H9 (cell line): ENCODE measurements at regions not wholly inside any gene's neighbourhood (a gene's known extent, or its start where the extent isn't known, plus 50 kb on each side); places are given as distances from the start of the nearest gene placed in this dataset.

Experiments
- DNase-seq: peaks from one replicate; pipeline ENCODE4 v3.0.0-alpha.2; 2017
- H2AFZ ChIP-seq: one replicate; pipeline ENCODE4 v1.6.1; 2013; ENCODE audit warnings: mild to moderate bottlenecking, low read length, control low read depth, moderate library complexity
- H2AK5ac ChIP-seq: 2 replicates; pipeline ENCODE4 v1.6.1; 2013; ENCODE audit warnings: low read length, control low read depth, mixed read lengths; ENCODE audit not compliant: insufficient read length
- H2BK120ac ChIP-seq: one replicate; pipeline ENCODE4 v1.6.1; 2013; ENCODE audit warnings: low read depth, mild to moderate bottlenecking, low read length, control low read depth, inconsistent platforms; ENCODE audit not compliant: poor library complexity, severe bottlenecking
- H2BK12ac ChIP-seq: 2 replicates; pipeline ENCODE4 v1.6.1; 2013; ENCODE audit warnings: low read length, control low read depth, mixed read lengths, low read depth; ENCODE audit not compliant: insufficient read length
- H2BK15ac ChIP-seq: 2 replicates; pipeline ENCODE4 v1.6.1; 2013; ENCODE audit warnings: low read depth, low read length, control low read depth
- H2BK20ac ChIP-seq: one replicate; pipeline ENCODE4 v1.6.1; 2013; ENCODE audit warnings: low read depth, mild to moderate bottlenecking, low read length, control low read depth, inconsistent platforms; ENCODE audit not compliant: poor library complexity, severe bottlenecking
- H2BK5ac ChIP-seq: 2 replicates; pipeline ENCODE4 v1.6.1; 2013; ENCODE audit warnings: low read length, control low read depth, mixed read lengths; ENCODE audit not compliant: insufficient read length
- H3K14ac ChIP-seq: 2 replicates; pipeline ENCODE4 v1.6.1; 2013; ENCODE audit warnings: low read length, control low read depth; ENCODE audit not compliant: insufficient read depth
- H3K18ac ChIP-seq: 2 replicates; pipeline ENCODE4 v1.6.1; 2013; ENCODE audit warnings: low read depth, mild to moderate bottlenecking, mixed read lengths, low read length, control low read depth; ENCODE audit not compliant: insufficient read length
- H3K23ac ChIP-seq: 2 replicates; pipeline ENCODE4 v1.6.1; 2013; ENCODE audit warnings: low read length, control low read depth, mixed read lengths, low read depth; ENCODE audit not compliant: insufficient read length
- H3K23me2 ChIP-seq: 2 replicates; pipeline ENCODE4 v1.6.1; 2013; ENCODE audit warnings: low read depth, mild to moderate bottlenecking, mixed read lengths, low read length, control low read depth; ENCODE audit not compliant: insufficient read length, poor library complexity, severe bottlenecking
- H3K27ac ChIP-seq: 2 replicates; pipeline ENCODE4 v1.5.1; 2013; ENCODE audit warnings: low read length, control low read depth, mixed read lengths, low read depth; ENCODE audit not compliant: insufficient read length
- H3K27me3 ChIP-seq: 2 replicates; pipeline ENCODE4 v1.6.1; 2013; ENCODE audit warnings: low read length, control low read depth, inconsistent platforms; ENCODE audit not compliant: insufficient read depth
- H3K4ac ChIP-seq: 2 replicates; pipeline ENCODE4 v1.6.1; 2013; ENCODE audit warnings: low read depth, mild to moderate bottlenecking, control low read depth, inconsistent platforms, low read length, moderate library complexity
- H3K4me1 ChIP-seq: 2 replicates; pipeline ENCODE4 v1.6.1; 2013; ENCODE audit warnings: low read length, control low read depth, inconsistent platforms; ENCODE audit not compliant: insufficient read depth
- H3K4me2 ChIP-seq: 2 replicates; pipeline ENCODE4 v1.6.1; 2013; ENCODE audit warnings: low read length, control low read depth, mixed read lengths; ENCODE audit not compliant: insufficient read length, insufficient read depth
- H3K56ac ChIP-seq: 2 replicates; pipeline ENCODE4 v1.6.1; 2013; ENCODE audit warnings: low read depth, mild to moderate bottlenecking, mixed read lengths, low read length, control low read depth; ENCODE audit not compliant: insufficient read length
- H3K79me1 ChIP-seq: 2 replicates; pipeline ENCODE4 v1.6.1; 2013; ENCODE audit warnings: low read depth, mild to moderate bottlenecking, moderate library complexity, low read length, control low read depth, inconsistent platforms; ENCODE audit not compliant: insufficient read depth, poor library complexity, severe bottlenecking
- H3K79me2 ChIP-seq: 2 replicates; pipeline ENCODE4 v1.6.1; 2013; ENCODE audit warnings: low read length, control low read depth, inconsistent platforms; ENCODE audit not compliant: insufficient read depth
- H3K9ac ChIP-seq: 2 replicates; pipeline ENCODE4 v1.6.1; 2013; ENCODE audit warnings: low read length, control low read depth, mixed read lengths; ENCODE audit not compliant: insufficient read length; ENCODE audit errors: extremely low read depth
- H3K9me3 ChIP-seq: one replicate; pipeline ENCODE4 v1.6.1; 2013; ENCODE audit warnings: low read depth, low read length, inconsistent platforms; ENCODE audit not compliant: control insufficient read depth
- H3T11ph ChIP-seq: one replicate; pipeline ENCODE4 v1.6.1; 2013; ENCODE audit warnings: mild to moderate bottlenecking, low read length, control low read depth, inconsistent platforms
- H4K20me1 ChIP-seq: one replicate; pipeline ENCODE4 v1.6.1; 2013; ENCODE audit not compliant: control insufficient read depth, insufficient read length, insufficient read depth
- H4K5ac ChIP-seq: 2 replicates; pipeline ENCODE4 v1.6.1; 2013; ENCODE audit warnings: low read depth, mild to moderate bottlenecking, mixed read lengths, low read length, control low read depth; ENCODE audit not compliant: insufficient read length
- H4K8ac ChIP-seq: replicated peaks from 2 replicates; pipeline ENCODE4 v1.6.1; 2013; ENCODE audit warnings: low read length, control low read depth, mixed read lengths, low read depth; ENCODE audit not compliant: insufficient read length
- H4K91ac ChIP-seq: 2 replicates; pipeline ENCODE4 v1.6.1; 2013; ENCODE audit warnings: low read depth, mild to moderate bottlenecking, moderate library complexity, mixed read lengths, low read length, control low read depth; ENCODE audit not compliant: insufficient read length
- H3K27ac Mint-ChIP-seq, 3 experiments: 2 replicates in 2 of 3; 3 replicates in 1 of 3; pipeline ENCODE4 v1.8.0; 2020 to 2021; ENCODE audit warnings: mixed read lengths in 3 of 3, mild to moderate bottlenecking in 1 of 3, moderate library complexity in 1 of 3
- H3K27me3 Mint-ChIP-seq: 2 replicates; pipeline ENCODE4 v1.8.0; 2021; ENCODE audit warnings: low read depth, mild to moderate bottlenecking, moderate library complexity, mixed read lengths
- H3K36me3 Mint-ChIP-seq, 3 experiments: 2 replicates in 2 of 3; 3 replicates in 1 of 3; pipeline ENCODE4 v1.8.0; 2020 to 2021; ENCODE audit warnings: low read depth in 3 of 3, mixed read lengths in 3 of 3; ENCODE audit not compliant: insufficient read depth in 1 of 3
- H3K4me1 Mint-ChIP-seq, 2 experiments: 2 replicates each; pipeline ENCODE4 v1.8.0; 2020; ENCODE audit warnings: mixed read lengths in 2 of 2
- H3K4me3 Mint-ChIP-seq, 2 experiments: 2 replicates in 1 of 2; 3 replicates in 1 of 2; pipeline ENCODE4 v1.8.0; 2020 to 2021; ENCODE audit warnings: mild to moderate bottlenecking in 2 of 2, mixed read lengths in 2 of 2, moderate library complexity in 1 of 2
- H3K9me3 Mint-ChIP-seq, 2 experiments: 2 replicates in 1 of 2; 3 replicates in 1 of 2; pipeline ENCODE4 v1.8.0; 2020; ENCODE audit warnings: mild to moderate bottlenecking in 2 of 2, mixed read lengths in 2 of 2, moderate library complexity in 1 of 2
- CTCF ChIP-seq: fragments of 200-600 bp; sonication (generic); conservative IDR thresholded peaks from 3 replicates; pipeline ENCODE4 v1.8.0; 2021; ENCODE audit warnings: antibody characterized with exemption, mild to moderate bottlenecking
- WGBS: extraction: QIAGEN DNeasy Blood & Tissue Kit; methylation state at CpG from one replicate; pipeline ENCODE4 v1.1.7; 2013; ENCODE audit warnings: missing lambda C conversion rate, low lambda C conversion rate, mixed read lengths; ENCODE audit not compliant: insufficient read length; ENCODE audit errors: extremely low coverage; 5-methylcytosine and 5-hydroxymethylcytosine counted together

DNA sequence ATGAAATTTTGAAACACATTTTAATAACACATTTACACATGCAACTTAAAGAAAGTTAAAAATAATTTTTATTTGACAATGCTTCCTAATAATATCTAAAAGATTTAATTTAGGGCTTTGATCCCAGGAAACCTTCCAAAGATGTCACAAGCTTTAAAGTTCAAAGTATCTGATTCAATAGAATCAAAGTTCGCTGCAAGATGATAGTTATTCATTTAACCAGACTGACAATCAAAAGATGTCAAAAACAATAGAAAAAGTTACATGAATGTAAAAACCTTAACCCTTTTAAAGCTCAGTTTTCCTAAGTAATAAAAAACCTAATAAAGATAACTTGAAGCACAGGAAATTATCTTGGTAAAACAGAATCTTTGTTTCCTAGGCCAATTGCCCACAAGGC lies 67.7 kb downstream of the SDR9C7 start:
- H3K27ac Mint-ChIP-seq = no peak overlapping the region
- Histone ChIP-seq H2AK5ac (no peak overlapping the region), H3K4ac (no peak overlapping the region), H3K56ac (no peak overlapping the region), H3K79me1 (no peaks in the 10 kb centered on the region), H2BK20ac (no peak overlapping the region), H3K79me2 (no peaks in the 10 kb centered on the region), H3K27me3 (no peaks in the 10 kb centered on the region), H3K23ac (no peak overlapping the region), H3K4me2 (no peak overlapping the region), H2BK15ac (no peak overlapping the region), H3K14ac (no peak overlapping the region), H3K18ac (no peak overlapping the region), H2AFZ (no peak overlapping the region), H4K8ac (no peak overlapping the region), H4K5ac (no peak overlapping the region), H4K20me1 (no peaks in the 10 kb centered on the region), H3K9me3 (peaks cover 50% of the 10 kb centered on the region), H3K4me1 (no peaks in the 10 kb centered on the region), H3T11ph (no peak overlapping the region), H2BK5ac (no peak overlapping the region), H3K27ac (no peak overlapping the region), H3K23me2 (no peaks in the 10 kb centered on the region), H2BK120ac (no peak overlapping the region), H4K91ac (no peak overlapping the region), H3K9ac (no peak overlapping the region), H2BK12ac (no peak overlapping the region)
- peaks cover 81 to 85% of the 10 kb centered on the region in 2 experiments for H3K9me3 Mint-ChIP-seq
- no peak overlapping the region for H3K4me3 Mint-ChIP-seq
- TF ChIP-seq CTCF = no peak
- H3K4me1 Mint-ChIP-seq = no peaks in the 10 kb centered on the region
- peaks cover 6% of the 10 kb centered on the region for H3K27me3 Mint-ChIP-seq
- WGBS = no CpG with 5 or more reads among the region's 1 CpG
- H3K36me3 Mint-ChIP-seq = peaks cover 15 to 38% (median 24%) of the 10 kb centered on the region in 3 experiments; a peak in 5 of 7 replicates
- DNase-seq = no peak
